CD4-positive, alpha-beta T cell treated with Interleukin-4 for 1 hour (primary cell): ENCODE measurements at regions not wholly inside any gene's neighbourhood (a gene's known extent, or its start where the extent isn't known, plus 50 kb on each side); places are given as distances from the start of the nearest gene placed in this dataset.

ENCODE experiments used
- DNase-seq, 2 donors: peaks; one replicate each; pipeline ENCODE4 v3.0.0-alpha.2; 2020 to 2022

DNA sequence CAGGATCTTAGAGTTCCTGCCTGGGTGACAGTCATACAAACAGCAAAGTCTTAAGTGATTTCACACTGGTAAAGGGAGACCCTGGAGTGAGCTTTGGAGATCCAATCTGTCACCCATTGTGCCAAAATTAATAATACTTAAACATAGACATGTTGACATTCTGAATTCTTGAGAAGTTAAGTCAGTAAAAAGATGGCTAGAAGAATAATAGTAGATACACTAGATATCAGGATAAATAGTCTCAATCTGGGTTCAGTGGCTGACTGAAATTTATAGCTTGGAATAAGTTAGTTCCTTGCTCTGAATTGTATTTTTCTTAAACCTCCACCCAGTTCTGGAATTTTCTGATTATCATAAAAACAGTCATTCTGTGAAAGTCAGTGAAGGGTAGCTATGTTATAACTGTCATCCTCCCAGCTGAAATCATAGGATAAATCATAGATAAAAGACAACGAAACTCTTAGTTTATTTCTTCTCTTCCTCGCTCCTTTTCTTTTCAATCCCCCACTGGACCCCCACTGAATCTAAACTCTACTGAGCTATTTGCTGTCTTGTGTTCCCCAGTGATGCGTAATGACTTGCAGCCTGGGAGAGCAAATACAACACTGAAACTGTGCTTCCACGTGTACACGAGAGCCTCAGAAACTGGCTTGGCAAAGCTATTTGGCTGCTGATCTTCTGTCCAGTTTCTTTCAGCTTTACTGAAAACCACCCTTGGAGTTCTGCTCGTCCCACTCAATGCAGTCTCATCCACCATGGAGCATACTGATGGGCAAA lies 175.4 kb upstream of the TP63 start:
- no peak for DNase-seq

DNA sequence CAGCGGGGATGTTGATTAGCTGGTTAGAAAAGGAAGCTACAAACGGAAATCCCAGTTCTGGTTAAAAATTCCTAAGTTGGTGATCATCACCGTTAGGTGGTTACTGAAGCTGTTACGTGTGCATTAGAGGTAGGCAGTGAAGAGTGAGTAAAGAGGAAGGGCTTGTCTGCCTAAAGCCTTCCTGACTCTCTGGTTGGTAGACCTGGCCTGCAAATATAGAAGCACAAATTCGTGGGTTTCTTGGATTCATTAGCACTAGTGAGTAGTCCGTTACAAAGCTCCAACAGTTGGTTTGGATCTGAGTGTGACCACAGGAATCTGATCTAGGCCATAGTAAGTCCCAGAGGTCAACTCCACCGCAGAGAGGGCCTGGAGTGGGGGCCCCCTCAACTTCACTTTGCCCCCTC lies 174.0 kb upstream of the TP63 start:
- DNase-seq = no peak

DNA sequence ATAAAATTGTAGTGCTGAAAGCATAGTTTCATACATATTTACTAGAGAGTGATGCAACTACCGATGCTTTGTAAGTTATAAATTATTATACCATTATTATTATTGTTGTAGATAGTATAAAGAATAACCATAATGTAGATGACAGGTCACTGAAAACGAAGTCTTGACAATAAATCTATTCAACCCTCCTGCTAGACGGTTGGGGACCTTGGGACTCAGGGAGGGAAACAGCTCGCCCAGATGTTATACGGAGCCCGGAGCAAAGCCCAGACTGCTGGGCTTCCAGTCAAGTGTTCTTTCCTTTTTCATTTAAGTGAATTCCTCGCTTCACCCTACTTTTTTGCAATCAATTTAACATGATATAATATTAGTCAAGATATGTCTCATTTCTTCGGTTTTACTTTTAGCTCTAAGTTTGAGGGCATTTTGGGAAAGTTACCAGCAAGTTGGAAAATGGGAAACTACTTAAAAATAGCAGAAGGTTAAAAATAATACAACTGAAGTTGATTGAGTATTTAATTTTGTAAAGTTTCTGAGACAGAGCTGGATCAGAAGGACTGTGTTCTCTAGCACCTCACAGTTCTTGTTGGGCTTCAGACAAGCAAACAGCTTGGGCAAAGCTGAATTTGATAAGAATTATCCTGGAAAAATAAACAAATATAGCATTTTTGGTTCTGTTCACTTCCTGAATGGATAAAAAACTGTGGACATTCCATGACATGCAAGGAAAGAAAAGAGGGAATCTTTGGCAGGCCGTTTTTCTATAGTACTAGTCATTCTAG lies 173.4 kb upstream of the TP63 start:
- DNase-seq = no peak

DNA sequence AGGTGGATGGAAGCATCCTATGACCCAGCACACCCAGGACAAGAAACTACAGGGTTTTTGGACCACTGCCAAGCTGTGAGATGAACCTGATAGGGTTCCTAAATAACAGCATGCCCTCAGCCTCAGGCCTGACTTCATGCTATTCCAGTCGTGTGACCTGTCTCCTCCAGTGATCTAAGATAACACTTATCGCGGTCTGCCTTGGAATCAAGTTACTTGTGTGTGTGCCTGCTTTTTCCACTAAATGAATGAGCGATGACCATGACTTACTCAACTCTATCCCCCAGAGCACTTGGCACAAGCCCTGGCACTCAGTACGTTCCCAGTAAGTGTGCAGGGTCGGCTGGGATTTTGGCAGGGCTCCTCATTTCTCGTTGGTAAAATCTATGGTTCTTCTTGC lies 172.7 kb upstream of the TP63 start:
- DNase-seq = no peak

DNA sequence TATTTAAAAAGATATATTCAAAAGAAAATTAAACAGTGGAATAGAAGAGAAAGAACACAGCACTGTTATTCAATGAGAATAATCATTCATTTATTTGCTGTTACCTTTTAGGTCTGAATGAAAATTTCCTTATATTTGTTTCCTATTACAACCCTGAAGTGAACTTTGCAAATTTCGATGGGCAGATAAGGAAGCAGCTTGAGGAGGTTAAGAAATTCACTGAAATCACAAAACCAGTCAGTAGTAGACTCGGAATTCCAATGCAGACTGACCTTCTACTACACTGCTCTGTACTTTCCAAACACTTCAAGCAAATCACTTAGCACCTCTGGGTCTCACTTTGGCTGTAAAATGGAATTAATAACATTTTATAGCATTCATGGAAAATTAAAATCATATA lies 172.0 kb upstream of the TP63 start:
- no peak for DNase-seq

DNA sequence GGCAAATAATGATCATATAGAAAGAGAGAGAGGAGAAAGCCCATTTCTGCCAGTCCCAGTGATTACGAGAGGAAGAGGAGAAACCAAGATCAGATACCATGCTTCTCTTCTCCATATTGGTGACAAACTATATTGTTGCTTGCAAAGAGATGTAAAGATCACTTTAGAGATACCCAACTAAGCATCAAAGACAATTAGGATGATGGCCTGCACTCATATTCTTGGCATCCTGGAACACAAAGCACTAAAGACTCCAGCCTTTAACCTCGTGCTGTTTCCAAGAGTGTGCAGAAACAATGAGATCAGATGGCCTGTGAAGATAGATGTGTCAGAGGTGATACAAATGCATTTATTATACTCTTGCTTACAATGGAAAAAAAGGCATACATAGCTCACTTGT lies 170.7 kb upstream of the TP63 start:
- DNase-seq = no peak

DNA sequence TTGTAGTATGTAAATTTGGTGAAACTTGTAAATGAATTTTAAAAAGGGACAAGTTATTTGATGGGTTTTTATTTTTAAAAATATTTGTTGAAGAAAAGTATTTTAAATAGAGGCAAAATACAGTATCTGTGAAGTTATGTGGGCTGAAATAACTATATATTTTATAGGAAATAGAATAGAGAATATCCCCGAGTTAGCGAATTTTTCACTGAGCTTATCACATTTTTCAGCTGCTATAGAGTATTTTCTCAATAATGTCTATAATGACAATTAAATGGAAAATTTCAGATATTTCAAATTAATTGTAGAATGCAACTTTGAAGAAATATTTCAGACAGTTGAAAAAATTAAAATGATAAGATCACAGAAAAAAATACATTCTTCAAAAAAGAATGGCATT lies 166.4 kb upstream of the TP63 start:
- no peak for DNase-seq

DNA sequence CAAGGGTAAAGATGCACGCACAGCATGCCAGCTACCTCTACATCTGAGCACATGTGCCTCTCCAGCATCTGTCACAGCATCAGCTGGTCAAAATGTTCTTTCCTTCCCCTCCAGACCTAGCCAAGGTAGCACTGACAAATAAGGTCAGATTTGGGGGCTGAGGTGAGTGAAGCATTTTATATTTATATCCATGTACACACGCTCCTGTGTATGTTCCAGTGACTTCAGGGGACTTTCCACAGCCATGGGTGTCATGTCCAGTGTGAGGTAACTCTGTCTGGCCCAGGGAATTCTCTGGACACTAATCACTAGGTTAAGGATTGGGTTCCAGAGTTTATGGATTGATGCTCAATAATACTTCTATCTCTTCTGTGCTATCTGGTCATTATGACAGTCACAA lies 165.2 kb upstream of the TP63 start:
- DNase-seq = no peak

DNA sequence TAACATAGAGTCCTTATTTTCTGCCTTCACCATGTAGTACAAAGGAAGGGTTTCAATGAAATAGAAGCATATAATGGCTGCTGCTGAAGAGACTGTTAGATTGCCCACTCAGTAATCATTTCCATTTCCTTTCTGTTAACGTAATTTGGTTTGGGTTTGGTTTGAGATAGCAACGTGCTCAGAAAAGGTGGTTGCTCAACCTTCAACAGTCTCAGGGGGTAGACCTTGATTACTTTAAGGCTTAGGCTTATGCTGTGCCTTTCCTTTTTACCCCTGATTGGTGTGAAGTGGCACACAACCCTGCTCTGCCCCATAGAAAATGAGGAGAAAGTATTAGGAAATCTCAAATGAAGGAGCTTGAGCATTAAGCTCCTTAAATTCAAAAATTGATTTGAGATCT lies 163.7 kb upstream of the TP63 start:
- DNase-seq = no peak

DNA sequence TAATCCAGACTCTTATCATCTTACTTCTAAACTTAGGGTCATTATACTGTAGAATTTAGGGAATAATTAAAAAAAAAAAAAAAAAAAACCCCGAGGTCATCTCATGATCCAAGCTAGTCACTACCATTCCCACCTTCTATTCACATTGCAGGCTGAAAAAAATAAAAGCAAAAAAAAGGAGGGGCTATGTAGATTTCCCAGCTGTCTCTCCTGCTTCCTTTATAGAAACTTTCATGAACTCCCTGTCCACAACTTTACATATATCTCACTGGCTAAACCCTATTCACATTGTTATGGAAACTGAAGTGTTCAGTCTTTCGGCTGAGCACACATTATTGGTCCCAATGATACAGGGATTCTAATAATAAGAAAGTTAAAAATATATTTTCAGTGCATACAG lies 156.2 kb upstream of the TP63 start:
- no peak for DNase-seq

DNA sequence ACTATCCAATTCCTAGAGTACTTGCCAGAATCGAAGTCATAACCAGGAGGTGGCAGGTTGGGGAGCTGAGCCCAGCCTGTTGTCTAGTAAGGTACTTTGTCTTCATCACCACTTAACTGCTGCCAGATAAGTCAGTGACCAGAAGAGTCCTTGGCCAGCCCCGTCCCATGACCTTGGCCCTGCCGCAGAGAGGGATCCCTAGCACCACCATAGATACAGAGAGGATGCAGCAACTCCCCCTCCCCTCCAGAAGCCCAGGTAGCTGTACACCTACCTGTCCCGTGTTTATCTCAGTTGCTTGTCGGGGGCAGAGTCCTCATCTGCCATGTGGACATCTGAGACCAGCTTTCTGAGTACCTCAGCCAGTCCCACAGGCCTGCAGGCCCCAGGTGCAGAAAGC lies 153.6 kb upstream of the TP63 start:
- DNase-seq = no peak

DNA sequence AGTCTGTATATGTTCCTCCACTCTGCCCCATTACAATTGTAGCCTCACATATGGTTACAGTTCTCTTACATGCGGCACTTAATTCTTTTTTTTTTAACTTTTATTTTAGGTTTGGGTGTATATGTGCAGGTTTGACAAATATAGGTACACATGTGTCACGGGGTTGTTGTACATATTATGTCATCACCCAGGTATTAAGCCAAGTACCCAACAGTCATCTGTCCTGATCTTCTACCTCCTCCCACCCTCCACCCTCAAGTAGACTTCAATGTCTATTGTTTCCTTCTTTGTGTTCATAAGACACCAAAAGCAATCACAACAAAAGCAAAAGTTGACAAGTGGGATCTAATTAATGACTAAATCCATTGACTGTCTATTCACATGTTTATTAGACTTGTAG lies 144.6 kb upstream of the TP63 start:
- DNase-seq = no peak

DNA sequence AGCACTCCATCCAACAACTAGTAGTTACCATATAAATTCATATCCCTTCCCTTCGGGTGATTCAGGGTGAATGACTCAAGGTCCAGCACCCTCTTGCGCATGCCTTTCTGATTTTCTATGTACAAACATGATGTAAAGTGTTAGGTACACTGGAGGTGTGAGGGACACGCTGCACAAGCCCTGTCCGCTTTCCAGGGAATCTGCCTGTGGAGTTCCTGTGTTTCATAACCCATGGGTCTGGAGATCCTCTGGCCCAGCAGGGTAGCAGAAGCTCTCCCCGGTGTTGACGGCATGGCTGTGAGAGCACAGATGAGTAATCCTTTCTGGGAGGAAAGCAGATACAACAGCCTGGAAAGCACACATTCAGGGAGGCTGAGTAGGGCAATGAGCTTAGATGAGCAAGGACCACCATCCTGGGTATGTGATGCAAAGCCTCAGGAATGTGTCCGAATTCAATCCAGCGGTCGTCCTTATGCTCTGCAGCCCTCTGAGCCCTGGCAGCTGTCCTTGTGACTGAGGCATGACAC lies 142.9 kb upstream of the TP63 start:
- no peak for DNase-seq

DNA sequence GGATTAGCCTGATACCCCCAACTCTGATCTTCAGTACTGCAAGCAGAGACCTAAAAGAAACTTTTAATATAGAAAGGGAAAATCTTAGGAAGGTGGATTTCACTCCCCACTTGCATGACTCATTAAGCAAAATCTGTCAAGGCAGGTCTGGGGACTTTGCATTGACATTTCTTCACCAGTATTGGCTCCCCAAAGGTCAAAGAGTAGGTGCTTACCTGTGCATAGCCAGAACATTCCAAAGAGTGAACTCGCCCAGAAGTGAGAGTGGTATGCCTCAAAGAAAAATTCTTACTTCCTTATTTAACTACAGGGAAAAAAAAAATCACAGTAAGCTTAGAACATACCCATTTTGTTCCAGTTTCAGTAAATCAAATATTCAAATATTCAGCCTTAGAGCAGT lies 140.9 kb upstream of the TP63 start:
- no peak for DNase-seq

DNA sequence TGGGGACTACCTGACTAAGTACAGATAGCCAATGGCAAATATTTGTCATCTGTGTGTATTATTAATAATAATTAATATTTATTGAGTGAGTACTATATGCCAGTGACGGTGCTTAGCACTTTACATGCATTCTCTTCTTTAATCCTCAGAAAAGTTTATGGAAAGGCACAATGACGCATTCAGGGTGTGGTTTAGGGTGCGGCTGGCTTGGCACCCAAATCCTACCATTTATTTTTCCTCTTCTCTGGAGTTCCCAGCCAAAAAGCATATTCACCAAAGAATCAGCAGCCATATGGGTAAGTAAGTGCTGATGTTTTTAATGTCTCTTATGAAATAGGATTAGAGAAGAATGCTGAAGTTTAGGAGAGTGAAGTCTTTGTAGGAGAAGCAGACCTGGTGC lies 140.4 kb upstream of the TP63 start:
- DNase-seq = no peak

DNA sequence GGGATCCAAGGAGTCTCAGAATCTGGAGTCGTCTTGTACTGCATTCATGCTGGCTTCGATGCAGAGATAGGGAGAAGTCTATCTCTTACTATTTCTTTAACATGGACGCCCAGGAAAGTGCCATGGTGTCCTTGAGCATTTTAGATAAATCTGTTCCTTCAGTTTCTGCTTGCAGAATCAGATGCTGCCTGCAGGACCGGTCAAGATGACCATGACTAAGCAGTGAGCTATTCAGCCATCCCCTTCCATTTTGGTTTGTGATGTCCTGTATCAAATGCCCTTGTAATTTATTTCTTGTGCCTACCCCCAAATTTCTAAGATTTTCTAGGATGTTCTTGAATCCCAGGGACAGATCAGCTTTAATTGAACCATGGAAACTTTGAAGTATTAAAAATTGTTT lies 139.4 kb upstream of the TP63 start:
- no peak for DNase-seq

DNA sequence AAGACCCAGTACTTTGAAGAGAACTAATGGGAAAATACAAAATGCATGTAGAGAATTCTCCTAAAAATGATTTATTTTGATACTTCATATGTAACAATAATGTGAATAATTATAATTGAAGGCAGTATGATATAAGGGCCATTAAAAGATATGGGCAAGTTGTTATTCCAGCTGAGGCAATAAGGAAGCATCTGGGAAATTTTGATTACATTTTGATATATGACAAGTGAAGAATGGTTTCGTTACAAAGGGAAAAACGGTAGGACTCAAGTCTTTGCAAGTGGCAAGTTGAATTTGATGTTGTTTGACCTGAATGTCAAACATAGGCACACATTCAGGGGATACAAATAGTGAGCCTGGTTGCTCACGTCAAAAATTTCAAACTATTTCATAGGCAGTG lies 137.9 kb upstream of the TP63 start:
- no peak for DNase-seq

DNA sequence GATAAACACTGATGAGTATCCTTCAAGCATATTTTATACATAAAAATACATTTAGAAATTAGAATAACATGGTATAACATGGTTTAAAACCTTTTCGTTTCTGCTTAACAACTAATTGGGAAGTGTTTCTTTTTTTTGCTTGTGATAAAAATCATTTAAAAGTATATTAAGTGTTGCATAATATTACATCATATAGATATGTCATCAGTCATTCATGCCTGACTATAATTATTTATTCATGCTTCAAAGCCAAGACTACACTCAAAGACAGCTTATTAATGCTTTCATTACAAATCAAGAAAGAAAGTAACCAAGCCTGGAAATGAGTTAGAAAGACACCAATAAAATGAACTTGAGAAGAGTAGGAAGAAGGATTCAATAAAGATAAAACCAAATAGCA lies 136.6 kb upstream of the TP63 start:
- no peak for DNase-seq

DNA sequence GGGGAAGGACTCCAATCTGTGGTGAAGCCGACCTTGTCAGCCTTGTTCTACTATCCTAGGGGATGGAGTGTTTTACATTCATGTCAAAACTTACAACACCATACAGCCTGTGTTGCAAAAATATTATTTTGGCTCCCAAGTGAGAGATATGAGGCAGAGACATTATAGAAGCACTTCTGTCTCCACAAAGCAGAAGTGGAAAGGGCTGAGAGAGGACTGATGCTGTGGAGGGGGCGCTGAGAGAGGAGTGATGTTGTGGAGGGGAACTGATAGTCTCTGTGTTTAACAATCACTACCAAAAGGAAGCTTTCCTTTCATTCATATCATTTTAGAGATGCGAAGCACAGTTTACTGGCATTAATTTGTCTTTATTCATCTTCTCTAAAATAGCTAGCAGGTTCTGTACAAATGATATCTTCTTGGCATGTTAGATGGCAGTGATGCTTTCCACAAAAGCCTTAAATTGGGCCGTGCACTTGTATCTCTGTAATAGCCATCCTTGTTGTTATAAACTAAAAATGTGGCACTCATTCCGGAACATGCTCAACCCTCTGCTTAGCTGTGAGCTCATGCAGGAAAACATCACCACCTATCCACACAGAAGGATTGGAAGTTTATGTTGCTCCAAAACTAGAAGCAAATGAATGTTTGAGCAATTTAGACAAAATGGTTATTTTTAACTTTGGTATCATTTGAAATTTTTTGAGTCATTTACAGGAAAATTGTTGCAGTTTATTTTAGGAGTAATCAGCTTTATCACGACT lies 134.6 kb upstream of the TP63 start:
- DNase-seq = no peak

DNA sequence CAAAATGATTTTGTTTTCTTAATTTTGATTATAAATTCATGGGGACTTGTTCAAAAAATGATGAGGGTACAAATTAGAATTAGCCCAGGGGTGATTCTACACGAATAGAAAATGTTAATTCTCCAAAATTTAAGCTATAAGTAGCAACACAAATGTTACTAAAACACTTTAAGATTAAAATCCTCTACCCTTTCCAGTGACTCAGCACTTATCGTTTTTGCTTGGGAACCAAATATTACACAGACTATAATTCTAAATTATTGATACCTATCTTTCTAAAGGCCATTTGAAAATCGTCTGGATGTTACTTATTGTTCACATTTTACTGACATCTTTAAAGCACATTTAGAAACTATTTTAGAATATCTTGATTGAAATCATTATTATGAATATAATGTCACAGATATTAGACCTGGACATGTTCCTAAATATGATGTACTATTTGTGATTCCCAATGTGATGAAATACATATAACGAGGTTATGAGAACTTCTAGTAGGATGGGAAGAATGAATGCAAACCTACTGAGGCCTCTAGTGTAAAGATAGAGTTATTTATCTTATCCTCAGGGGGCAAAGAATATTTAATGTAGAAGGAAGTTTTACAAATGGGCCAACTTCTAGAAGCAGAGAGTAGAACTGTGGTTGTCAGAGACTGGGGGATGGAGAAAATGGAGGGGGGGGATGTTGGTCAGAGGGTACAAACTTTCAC lies 132.0 kb upstream of the TP63 start:
- no peak for DNase-seq

DNA sequence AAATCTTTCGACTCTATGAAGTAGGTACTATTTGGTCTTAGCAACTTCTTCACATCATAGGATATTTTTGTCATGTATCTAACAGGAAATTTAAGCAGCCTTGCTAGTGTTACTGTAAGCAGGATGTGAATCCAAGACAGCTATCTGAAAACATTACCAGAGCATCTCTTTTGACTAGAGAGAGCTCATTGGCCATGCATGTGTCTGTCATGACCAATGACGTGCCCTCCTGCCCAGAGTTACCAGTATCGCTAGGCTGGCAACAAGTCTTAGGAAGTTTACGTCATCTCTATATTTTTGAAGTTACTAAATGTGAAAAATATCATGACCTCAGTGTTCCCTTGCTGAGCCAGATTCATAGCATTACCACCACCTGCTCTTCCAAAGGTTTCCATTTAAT lies 130.9 kb upstream of the TP63 start:
- DNase-seq = no peak

DNA sequence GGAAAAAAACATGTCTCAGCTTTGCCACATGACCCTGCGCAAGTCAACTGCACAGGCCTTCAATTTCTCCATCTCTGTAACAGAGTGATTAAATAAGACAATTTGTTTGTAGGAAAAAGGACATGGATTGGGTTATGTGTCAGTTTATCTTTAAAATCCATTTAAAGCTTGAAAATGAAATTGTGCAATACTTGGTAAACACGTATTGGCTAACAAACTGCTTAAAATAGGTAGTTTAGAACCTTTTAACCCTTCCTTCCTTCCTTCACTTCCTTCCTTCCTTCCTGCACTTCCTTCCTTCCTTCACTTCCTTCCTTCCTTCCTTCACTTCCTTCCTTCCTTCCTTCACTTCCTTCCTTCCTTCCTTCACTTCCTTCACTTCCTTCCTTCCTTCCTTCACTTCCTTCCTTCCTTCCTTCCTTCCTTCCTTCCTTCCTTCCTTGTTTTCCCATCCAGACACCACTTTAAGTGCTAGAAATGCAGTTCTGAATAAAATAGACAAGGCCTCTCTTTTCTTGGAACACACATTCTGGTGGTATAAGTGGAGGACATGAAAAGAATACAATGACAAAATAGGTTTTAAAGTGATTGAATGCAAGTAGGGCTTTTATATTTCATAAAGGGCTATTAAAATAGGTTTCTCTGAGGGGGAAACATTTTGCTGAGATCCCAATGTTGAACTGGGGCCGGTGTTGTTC lies 130.2 kb upstream of the TP63 start:
- DNase-seq = no peak
